GM18909 (cell line): ENCODE measurements at regions not wholly inside any gene's neighbourhood (a gene's known extent, or its start where the extent isn't known, plus 50 kb on each side); places are given as distances from the start of the nearest gene placed in this dataset.

Experiments
- ATAC-seq: cut with Tn5 transposase; IDR thresholded peaks from one replicate; pipeline ENCODE4 v1.9.1; 2021; ENCODE audit warnings: mild to moderate bottlenecking; ENCODE audit not compliant: unreplicated experiment, poor library complexity

DNA sequence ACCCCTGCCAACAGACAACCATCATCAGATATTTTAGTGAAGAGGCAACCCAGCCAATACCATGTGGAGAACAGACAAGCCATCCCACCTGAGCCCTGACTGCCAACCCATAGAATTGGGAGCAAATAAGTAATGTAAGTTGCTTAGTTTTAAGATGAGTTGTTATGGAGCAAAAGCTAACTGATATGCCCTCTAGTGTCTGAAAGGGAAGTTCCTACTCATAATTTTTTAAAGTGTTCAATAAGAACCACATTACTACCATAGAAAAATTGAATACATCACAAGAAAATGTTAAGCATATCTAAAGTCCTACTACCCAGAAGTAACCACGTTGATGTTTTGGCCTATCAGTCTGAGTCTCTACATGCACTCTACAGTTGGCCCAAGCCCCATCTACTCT, 50.8 kb upstream of the SLC36A4 start:
- no peak for ATAC-seq

DNA sequence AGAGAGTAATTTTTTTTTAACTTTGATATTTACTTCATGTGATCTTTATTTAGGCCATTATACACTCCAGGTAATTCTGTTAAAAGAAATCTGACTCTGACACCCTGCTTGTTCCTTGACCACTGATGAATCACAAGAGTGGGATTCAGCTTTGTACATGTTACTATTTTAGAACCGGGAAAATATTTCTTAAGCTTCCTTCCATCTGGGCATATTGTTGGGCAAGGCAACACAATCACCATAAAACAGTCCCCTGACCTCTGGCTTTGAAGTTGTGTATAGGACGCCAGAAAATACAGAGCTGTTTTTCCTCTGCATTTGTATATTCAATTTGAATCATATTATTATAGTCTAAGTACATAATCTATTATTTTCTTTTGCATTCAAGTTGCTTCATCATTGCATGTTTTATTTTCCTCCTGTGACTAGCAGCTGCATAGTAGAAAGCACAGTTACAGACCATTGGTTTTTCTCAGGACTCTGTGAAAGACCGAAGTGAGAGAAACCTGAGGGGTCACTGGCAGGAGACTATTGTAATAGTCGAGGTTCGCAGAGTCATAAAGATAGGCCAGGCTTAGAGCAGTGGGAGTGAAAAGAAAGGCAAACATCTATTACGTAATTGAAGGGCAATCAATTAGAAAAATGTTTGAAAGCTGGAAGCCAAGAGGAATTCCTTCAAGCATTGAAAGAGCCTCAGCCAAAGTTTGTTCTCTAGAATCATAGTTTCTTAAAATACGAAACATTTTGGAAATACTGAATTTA, 51.8 kb upstream of the SLC36A4 start:
- ATAC-seq, result no peak

DNA sequence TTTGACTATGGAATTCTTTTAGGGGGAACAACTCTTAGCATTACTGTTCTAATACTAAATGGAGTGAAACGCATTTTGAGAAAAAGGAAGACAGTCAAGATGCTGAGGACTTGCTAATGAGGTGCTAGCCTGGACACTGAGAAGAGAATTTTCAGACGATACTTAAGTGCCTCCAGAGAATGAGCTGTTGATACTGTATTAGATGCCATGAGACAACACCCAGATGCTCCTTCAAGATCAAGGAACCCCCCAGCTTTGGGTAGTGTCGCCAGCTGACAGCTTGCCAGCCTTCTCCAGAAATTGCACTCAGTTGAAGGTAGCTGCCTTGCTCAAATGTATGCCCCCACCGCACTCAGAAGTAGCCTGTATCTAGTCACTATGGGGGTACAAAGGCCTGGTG, 52.5 kb upstream of the SLC36A4 start:
- no peak for ATAC-seq

DNA sequence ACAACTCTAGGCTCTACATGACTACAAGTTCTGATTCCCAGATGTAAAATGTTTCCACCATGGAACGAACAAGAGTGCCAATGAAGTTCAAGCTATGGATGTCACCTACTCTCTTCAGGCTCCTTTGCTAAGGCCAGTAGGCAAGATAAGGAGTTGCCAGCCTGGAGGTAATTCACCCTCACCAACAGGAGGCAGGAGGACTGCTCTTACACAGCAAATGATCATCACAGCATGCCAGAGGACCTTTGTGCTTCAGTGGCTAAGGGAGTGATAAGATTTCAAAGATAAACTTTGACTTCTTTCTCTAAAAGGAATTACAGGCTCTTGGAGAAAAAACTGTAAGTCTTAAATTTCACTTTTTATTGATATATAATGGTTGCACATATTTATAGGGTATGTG, 54.1 kb upstream of the SLC36A4 start:
- ATAC-seq, result no peak

DNA sequence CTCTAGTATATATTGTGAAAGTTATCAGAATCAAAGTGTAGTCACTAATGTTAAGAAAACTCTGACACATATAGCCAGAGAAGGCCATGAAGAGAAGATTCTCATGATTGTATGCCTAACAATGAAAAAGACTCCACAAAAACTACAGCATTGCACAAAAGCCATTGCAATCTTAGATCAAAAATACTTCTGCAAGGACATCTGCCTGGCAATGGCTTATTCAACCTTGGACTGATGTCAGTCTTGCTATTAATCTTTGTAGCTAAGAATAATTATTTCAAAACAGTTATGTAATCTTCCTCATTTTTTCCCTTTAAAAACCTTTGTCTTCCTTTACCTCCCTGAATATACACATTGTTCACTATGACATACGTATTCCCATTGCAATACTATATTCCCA, 55.3 kb upstream of the SLC36A4 start:
- no peak for ATAC-seq

DNA sequence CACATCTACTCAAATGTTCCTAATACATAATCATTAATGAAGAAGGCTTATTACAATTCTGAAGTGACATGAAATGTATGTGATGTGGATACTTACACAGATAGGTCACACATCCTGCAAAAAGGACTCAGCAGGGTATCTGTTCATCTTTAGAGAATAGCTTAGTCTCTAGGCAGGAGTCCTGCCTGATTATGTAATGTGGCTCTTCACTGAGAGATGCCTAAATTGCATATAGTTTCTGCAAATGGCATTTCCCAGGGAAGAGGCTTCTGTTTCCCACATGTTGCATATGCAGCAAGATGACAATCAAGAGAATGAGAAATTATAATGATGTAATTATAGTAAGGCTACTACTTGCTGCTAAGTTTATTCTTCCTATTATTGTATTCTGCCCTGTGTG, 58.8 kb upstream of the SLC36A4 start:
- ATAC-seq, result no peak

DNA sequence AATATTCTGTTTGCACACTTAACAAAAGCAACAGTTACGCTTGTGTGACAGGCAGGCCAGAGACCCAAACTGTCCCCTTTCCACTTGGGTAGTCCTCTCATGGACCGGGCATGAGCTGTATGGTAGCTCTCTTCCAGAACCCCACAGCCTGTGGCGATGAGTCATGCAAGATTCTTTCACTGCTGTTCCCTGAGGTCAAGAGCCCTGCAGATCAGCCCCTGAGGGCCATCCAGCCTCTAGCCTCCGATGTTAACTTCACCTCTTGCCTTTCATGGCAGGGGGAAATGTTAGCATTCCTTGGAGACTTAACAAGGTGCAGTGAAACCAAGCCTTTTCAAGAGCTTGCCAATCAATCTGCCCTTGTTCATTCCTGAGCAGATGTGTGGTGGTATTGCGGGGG, 63.2 kb upstream of the DEUP1 start:
- no peak for ATAC-seq

DNA sequence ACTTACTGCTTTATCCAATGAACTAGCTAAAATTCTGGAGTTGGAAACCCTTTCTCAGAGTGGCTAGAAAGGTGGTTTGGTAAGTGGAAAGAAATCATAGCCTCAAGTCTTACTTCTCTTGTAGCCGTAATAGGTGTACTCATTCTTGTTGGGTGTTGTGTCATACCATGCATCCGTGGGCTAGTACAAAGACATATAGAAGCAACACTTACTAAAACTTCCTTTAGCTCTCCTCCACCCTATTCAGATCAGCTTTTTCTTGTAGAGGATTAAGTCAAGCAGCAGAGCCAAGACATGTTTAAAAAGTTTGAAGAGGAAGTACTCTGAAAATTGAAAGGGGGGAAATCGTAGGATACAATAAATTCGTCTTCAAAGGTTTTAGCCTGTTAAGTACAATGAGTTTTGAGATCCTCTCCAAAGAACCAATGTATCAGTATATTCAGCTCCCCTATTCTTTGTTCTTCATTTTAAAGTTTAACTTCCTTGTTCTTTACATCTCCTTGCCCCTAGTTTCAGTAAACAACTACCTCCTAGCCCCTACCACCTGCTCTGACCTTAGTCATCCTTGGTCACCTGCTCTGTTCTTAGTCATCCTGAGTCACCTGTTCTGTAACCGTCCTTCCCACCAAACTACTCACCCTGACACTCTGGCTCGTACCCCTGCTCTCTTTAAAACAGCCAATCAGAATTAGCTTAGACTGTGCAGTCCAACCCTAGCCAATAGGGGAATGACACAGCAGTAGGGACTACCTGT, 62.1 kb upstream of the DEUP1 start:
- ATAC-seq, result no peak

DNA sequence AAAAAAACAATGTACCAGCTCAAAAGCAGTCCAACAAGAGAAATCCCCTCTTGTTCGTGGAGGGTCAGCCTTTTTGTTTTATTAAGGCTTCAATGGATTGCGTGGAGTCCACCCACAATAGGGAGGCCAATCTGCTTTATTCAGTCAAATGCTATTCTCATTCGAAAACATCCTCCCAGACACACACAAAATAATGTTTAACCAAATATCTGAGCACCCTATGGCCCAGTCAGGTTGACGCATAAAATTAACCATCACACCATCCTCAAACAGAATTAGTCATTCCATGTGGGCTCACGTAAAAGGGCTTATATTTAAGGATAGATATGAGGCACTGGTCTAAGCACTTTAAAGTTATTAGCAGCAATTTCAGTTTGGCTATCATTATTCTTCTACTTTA, 58.9 kb upstream of the DEUP1 start:
- no peak for ATAC-seq

DNA sequence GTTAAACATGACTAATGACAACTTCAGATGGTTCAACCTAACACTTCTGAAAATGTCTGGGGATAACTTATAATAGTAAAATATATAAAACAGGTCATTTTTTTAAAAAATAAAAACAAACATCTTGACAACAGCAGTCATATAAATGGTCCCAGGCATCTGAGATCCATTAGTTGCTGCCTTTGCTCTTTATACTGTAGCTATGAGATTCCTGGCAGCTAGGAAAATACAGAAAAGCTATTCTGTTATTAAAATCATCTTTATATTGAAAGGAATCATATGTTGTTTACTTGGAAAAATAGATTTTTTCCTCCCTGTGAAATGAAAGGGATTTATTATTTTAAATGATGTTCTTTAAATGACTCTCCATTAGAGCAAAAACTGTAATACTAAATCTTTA, 55.7 kb upstream of the DEUP1 start:
- ATAC-seq, result no peak

DNA sequence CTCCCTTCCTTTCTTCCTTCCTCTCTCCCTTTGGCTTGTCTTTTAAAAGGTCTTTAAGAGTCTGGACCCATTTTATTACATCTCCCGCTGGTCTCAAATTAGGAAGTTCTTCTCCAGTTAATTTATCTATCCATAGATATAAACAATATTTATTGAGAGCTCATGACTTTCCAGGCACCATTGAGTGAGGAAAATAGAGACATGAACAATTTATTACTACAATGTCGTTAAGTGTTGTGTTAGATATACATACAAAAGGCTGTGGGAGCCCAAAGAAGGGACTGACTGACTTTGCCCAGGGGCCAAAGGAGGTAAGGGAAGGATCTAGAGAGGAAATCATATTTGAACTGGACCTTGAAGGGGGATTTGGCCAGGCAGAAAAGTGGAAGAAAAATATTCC, 51.6 kb upstream of the DEUP1 start:
- no peak for ATAC-seq

DNA sequence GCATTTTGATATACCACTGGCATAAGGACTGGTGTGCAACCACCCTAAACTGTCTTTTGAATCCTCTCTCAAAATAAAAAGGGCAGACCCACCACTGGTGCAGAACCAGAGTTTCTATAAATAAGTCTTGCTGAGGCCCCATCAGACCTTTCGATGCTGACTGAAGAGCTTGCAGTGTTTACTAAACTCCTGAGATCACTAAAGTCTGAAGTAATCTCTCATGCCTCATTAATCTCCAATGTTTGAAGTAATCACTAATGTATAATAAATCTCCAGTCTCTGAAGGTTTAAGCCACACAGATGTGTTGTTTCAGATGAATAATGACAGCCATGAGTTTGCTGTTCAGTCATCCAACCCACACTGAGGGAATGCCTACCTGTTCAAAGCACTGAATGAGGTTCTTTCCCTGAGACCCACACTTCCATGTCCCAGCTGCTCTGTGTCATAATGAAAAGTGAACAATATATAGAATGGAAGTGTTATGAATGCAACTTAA, 50.6 kb upstream of the DEUP1 start:
- peak; percentile 70 for ATAC-seq
